Tibial artery (tissue), 4 donors: ENCODE measurements at regions not wholly inside any gene's neighbourhood (a gene's known extent, or its start where the extent isn't known, plus 50 kb on each side); places are given as distances from the start of the nearest gene placed in this dataset.

Source experiments
- DNase-seq, 2 donors: peaks; one replicate each; pipeline ENCODE4 v3.0.0-alpha.2; 2019
- H3K27ac ChIP-seq, 2 donors: fragments of 200-600 bp; sonication (generic) in 1 of 2; 1 replicate in 1 of 2; 2 replicates in 1 of 2; pipeline ENCODE4 v1.5.1; 2018 to 2019; ENCODE audit warnings: mild to moderate bottlenecking in 1 of 2
- H3K27me3 ChIP-seq, 2 donors: fragments of 200-600 bp; sonication (generic) in 1 of 2; one replicate each; pipeline versions ENCODE4 v1.5.1 to v1.6.0; 2016 to 2019
- H3K36me3 ChIP-seq, 3 donors: fragments of 200-600 bp; sonication (generic) in 2 of 3; one replicate each; pipeline ENCODE4 v1.5.1; 2016 to 2019; ENCODE audit warnings: mild to moderate bottlenecking in 2 of 3
- H3K4me1 ChIP-seq, 4 donors: fragments of 200-600 bp; sonication (generic) in 2 of 4; 1 replicate in 3 of 4; 2 replicates in 1 of 4; pipeline ENCODE4 v1.5.1; 2016 to 2019
- H3K4me3 ChIP-seq, 2 donors: fragments of 200-600 bp; sonication (generic) in 1 of 2; 1 replicate in 1 of 2; 2 replicates in 1 of 2; pipeline ENCODE4 v1.5.1; 2018 to 2019; ENCODE audit warnings: mild to moderate bottlenecking in 2 of 2
- H3K9me3 ChIP-seq, 3 donors: fragments of 200-600 bp; sonication (generic) in 1 of 3; one replicate each; pipeline ENCODE4 v1.5.1; 2016 to 2019
- intact Hi-C: fragments of 100-400 bp; cut with DNase I; formaldehyde crosslinking; loops from one replicate; pipeline ENCODE4 v1.15.0; 2023; ENCODE audit warnings: low total_unique reads
- TF ChIP-seq, protein P1 (sequence below), 2 experiments: fragments of 200-600 bp in 1 of 2; fragments of 450-650 bp in 1 of 2; IDR thresholded peaks; one replicate each; pipeline ENCODE4 v1.5.1; 2017 to 2019; ENCODE audit warnings: antibody characterized with exemption in 2 of 2, mild to moderate bottlenecking in 1 of 2, moderate library complexity in 1 of 2

DNA sequence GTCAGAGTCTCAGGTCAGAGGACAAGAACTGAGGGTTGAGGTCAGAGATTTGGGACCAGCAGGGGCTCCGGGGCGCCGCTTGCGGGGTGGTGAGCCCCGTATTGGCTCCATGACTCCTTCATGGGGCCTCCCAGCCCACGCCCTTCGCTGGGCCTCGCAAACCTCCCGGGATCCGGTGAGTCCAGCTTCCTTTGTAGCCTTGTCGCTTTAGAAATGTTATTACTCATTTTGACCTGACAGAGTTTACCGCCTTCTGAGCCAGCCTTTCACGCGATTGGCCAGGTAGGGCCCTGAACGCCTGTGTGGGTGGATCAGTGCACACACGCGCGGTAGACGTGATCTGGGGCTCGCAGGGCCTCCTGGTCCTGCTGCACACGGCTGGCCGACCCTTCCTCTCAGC is 181.1 kb downstream of the ERMARD start:
- Histone ChIP-seq H3K4me3 (no peak overlapping the region), H3K4me1 (peaks cover 0 to 8% (median 3%) of the 10 kb centered on the region in 4 donors), H3K27me3 (peaks cover 0 to 35% of the 10 kb centered on the region in 2 donors), H3K36me3 (no peaks in the 10 kb centered on the region), H3K27ac (no peak overlapping the region), H3K9me3 (no peaks in the 10 kb centered on the region)
- intact Hi-C loops, result no loop called here
- DNase-seq, result no peak
- TF ChIP-seq, protein P1, sequence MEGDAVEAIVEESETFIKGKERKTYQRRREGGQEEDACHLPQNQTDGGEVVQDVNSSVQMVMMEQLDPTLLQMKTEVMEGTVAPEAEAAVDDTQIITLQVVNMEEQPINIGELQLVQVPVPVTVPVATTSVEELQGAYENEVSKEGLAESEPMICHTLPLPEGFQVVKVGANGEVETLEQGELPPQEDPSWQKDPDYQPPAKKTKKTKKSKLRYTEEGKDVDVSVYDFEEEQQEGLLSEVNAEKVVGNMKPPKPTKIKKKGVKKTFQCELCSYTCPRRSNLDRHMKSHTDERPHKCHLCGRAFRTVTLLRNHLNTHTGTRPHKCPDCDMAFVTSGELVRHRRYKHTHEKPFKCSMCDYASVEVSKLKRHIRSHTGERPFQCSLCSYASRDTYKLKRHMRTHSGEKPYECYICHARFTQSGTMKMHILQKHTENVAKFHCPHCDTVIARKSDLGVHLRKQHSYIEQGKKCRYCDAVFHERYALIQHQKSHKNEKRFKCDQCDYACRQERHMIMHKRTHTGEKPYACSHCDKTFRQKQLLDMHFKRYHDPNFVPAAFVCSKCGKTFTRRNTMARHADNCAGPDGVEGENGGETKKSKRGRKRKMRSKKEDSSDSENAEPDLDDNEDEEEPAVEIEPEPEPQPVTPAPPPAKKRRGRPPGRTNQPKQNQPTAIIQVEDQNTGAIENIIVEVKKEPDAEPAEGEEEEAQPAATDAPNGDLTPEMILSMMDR (IDR thresholded peaks at IDR 0.05), result no peak

DNA sequence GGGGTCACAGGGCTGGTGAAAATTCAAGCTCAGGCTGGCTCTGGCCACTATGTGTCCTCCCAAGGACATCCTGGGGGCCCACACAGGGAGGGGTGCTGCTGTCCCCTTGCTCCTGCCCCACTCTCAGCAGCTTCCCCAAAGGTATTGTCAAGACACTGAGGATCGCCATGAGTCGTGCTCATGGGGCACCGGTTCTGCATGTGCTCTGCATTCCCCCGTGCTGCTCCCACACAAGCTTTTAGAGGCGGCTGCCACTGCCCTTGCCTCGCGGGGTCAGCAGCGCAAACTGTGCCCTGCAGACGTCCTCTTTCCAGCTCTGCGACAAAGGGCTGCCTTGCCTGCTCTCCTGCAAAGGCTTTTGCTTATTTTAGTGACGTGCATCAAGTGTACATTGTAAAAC is 179.8 kb downstream of the ERMARD start:
- no peak for DNase-seq
- Histone ChIP-seq H3K9me3 (no peaks in the 10 kb centered on the region), H3K4me3 (no peak overlapping the region), H3K36me3 (no peaks in the 10 kb centered on the region), H3K27me3 (peaks cover 0 to 22% of the 10 kb centered on the region in 2 donors), H3K4me1 (peaks cover 0 to 8% (median 3%) of the 10 kb centered on the region in 4 donors), H3K27ac (no peak overlapping the region)
- TF ChIP-seq, protein P1 (IDR thresholded peaks at IDR 0.05), result no peak
- intact Hi-C loops, result no loop called here

DNA sequence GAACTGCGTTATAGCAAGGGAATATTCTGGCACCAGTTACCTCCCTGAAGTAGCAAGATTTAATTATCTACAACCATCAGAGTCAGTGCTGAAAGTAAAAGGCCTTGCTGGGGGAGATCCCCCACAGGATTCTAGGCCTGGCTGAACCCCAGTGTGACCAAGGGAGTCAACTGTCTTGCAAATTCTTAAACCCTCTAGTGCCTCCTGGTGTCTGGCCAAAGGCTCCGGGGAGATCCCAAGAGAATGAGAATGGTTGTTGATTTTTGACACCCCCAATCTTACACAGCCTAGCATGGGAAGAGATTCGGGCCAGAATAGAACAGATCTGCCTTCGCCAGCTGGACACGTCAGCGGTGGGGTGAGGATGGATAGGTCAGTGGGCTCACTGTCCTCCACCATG is 179.4 kb downstream of the ERMARD start:
- intact Hi-C loops, result no loop called here

DNA sequence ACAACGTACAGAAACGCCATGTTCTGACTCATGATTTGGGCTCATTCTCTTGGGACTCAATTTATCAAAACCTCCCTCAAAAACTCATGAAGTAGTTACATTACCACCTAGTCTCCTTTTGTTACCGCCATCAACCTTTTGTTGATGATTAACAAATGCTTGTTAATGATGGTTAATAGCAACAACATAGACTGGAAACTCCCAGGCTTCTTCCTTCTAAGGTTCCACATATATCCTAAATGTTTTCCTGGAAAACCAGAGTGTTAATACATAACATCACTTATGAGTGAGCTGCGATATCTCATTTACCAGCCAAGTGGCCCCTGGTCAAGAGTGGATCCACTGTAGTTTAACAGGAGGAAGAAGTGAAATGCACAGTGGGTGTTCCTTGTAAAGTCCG is 176.3 kb downstream of the ERMARD start:
- no peak for DNase-seq

More for the DNA sequence above, 179.4 kb downstream of the ERMARD start:
- no peak for DNase-seq
- no peak overlapping the region for H3K4me3 ChIP-seq
- TF ChIP-seq, protein P1 (IDR thresholded peaks at IDR 0.05), result no peak
- peaks cover 0 to 18% of the 10 kb centered on the region in 2 donors for H3K27me3 ChIP-seq
- no peaks in the 10 kb centered on the region for H3K36me3 ChIP-seq
- no peak overlapping the region for H3K27ac ChIP-seq
- H3K9me3 ChIP-seq, result no peaks in the 10 kb centered on the region
- H3K4me1 ChIP-seq, result peaks cover 0 to 8% (median 3%) of the 10 kb centered on the region in 4 donors

DNA sequence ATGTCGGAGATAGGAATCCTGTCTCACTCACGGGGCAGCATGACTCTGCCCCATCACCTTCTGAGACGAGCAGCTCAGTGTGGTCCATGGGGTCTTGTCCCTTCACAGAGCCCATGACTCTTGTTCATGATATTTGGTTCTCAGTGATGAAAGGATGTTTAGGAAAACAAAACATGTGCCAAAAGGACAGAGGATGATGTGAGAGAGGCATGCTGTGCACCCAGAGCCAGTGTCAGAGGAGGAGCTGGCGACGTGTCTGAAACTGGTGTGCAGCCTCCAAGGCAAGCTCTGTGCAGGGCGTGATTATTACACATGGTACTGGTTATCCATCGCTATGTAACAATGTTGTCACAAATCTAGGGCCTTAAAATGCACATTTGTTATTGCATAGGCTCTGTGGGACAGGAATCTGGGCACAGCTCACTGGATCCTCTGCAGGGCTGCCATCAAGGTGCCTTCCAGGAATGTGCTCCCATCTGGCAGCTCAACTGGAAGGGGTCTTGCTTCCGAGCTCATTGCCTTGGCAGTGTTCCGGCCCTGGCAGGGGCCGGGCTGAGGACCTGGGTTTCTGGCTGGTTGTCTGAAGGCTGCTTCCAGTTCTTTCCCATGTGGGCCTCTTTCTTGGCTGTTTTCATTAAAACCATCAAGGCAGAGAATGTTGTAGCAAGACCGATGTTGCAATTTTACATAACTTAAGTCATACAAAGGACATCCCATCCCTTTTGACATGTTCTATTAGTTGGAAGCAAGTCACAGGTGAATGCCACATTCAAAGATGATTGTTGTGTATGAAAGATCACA is 175.4 kb downstream of the ERMARD start:
- Histone ChIP-seq H3K9me3 (no peaks in the 10 kb centered on the region), H3K36me3 (no peaks in the 10 kb centered on the region), H3K4me3 (no peak overlapping the region), H3K27me3 (peaks cover 0 to 22% of the 10 kb centered on the region in 2 donors), H3K27ac (no peak overlapping the region), H3K4me1 (no peaks in the 10 kb centered on the region)
- intact Hi-C loops, result no loop called here
- TF ChIP-seq, protein P1 (IDR thresholded peaks at IDR 0.05), result no peak
- DNase-seq, result no peak

More for the DNA sequence above, 176.3 kb downstream of the ERMARD start:
- no peaks in the 10 kb centered on the region for H3K36me3 ChIP-seq
- H3K4me1 ChIP-seq, result no peaks in the 10 kb centered on the region
- TF ChIP-seq, protein P1 (IDR thresholded peaks at IDR 0.05), result no peak
- no peak overlapping the region for H3K4me3 ChIP-seq
- no peak overlapping the region for H3K27ac ChIP-seq
- H3K9me3 ChIP-seq, result no peaks in the 10 kb centered on the region
- intact Hi-C loops, result no loop called here
- H3K27me3 ChIP-seq, result peaks cover 0 to 14% of the 10 kb centered on the region in 2 donors
